Gastrocnemius medialis (tissue), 4 donors: ENCODE measurements at regions not wholly inside any gene's neighbourhood (a gene's known extent, or its start where the extent isn't known, plus 50 kb on each side); places are given as distances from the start of the nearest gene placed in this dataset.

Experiments
- CTCF ChIP-seq, 5 experiments: fragments of 450-650 bp in 3 of 5; fragments of 200-600 bp in 2 of 5; sonication (generic) in 2 of 5; IDR thresholded peaks in 4 of 5; conservative IDR thresholded peaks in 1 of 5; 1 replicate in 4 of 5; 2 replicates in 1 of 5; pipeline ENCODE4 v1.5.1; 2016 to 2019; ENCODE audit warnings: antibody characterized with exemption in 5 of 5, mild to moderate bottlenecking in 3 of 5, moderate library complexity in 3 of 5
- POLR2A ChIP-seq, 2 donors: fragments of 450-650 bp; IDR thresholded peaks; one replicate each; pipeline ENCODE4 v1.6.1; 2017; ENCODE audit warnings: antibody characterized with exemption in 2 of 2, mild to moderate bottlenecking in 2 of 2, moderate library complexity in 2 of 2

DNA sequence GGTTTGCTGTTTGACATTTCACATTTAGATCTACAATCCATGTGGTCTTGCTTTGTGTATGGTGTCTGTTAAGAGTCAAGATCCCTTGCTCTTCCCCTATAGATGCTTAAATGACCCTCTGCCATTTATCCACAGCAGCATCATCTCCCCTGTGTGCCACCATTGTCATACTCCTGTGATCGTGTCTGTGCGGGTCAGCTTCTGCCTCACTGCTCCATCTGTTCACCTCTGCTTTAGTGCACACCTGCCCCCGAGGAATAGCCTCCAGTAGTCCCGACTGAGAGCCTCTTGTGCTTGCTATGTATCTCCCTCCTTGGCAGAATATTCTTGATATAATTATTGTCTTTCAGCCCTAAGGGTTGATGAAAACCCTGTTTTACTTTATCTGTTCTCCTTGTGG is 551.2 kb downstream of the CDH26 start:
- TF ChIP-seq CTCF (IDR thresholded peaks at IDR 0.05 in 4 of 5, conservative IDR thresholded peaks at IDR 0.05 in 1 of 5) (no peak), POLR2A (IDR thresholded peaks at IDR 0.05) (no peak)
